HEK293 (cell line): ENCODE measurements at regions not wholly inside any gene's neighbourhood (a gene's known extent, or its start where the extent isn't known, plus 50 kb on each side); places are given as distances from the start of the nearest gene placed in this dataset.

Experiments used
- CTCF ChIA-PET: fragments of 350-600 bp; formaldehyde crosslinking; extraction: SDS; loops from one replicate; lab custom pipeline; 2021; ENCODE audit warnings: antibody characterized with exemption; lab: Yijun Ruan, JAX
- POLR2A ChIA-PET: fragments of 300-600 bp; formaldehyde crosslinking; extraction: SDS; loops from one replicate; lab custom pipeline; 2020; ENCODE audit warnings: antibody characterized with exemption, inconsistent platforms; lab: Yijun Ruan, JAX
- H3K27ac ChIP-seq: fragments of 200-500 bp; sonication (Bioruptor generic); 2 replicates; pipeline ENCODE4 v1.5.1; 2014; ENCODE audit warnings: low read depth, low read length, control low read depth, inconsistent platforms; ENCODE audit errors: extremely low read depth
- H3K36me3 ChIP-seq, 2 experiments: fragments of 200-500 bp in 1 of 2; sonication (Bioruptor generic) in 1 of 2; 1 replicate in 1 of 2; 2 replicates in 1 of 2; pipeline ENCODE4 v1.5.1; 2014 to 2017; ENCODE audit warnings: inconsistent platforms in 2 of 2, low read length in 2 of 2; ENCODE audit not compliant: control insufficient read depth in 2 of 2, insufficient read depth in 1 of 2
- H3K4me1 ChIP-seq: fragments of 200-500 bp; sonication (Bioruptor generic); 2 replicates; pipeline ENCODE4 v1.5.1; 2014; ENCODE audit warnings: mild to moderate bottlenecking, low read length, inconsistent platforms; ENCODE audit not compliant: control insufficient read depth, insufficient read depth
- H3K4me3 ChIP-seq: 2 replicates; pipeline ENCODE4 v1.5.1; 2011; ENCODE audit warnings: low read depth, mild to moderate bottlenecking, control low read depth, low read length, moderate library complexity
- H3K9me3 ChIP-seq: fragments of 200-500 bp; sonication (Bioruptor generic); 2 replicates; pipeline ENCODE4 v1.5.1; 2014; ENCODE audit warnings: low read depth, low read length, inconsistent platforms; ENCODE audit not compliant: control insufficient read depth, insufficient read depth
- ELK4 ChIP-seq: IDR thresholded peaks from 2 replicates; pipeline ENCODE4 v1.6.1; 2011; ENCODE audit warnings: mild to moderate bottlenecking, low read depth, low read length, borderline replicate concordance
- FEZF1 ChIP-seq: fragments of 450-650 bp; formaldehyde crosslinking; IDR thresholded peaks from 2 replicates; pipeline ENCODE4 v1.5.1; 2016; ENCODE audit warnings: missing biosample characterization, missing genetic modification characterization
- HOXC10 ChIP-seq: sonication (generic); formaldehyde crosslinking; IDR thresholded peaks from 2 replicates; pipeline ENCODE4 v1.8.1; 2023; ENCODE audit warnings: mild to moderate bottlenecking, missing genetic modification reagents
- KLF1 ChIP-seq: fragments of 450-650 bp; formaldehyde crosslinking; IDR thresholded peaks from 2 replicates; pipeline ENCODE4 v1.5.1; 2016; ENCODE audit warnings: missing biosample characterization, missing genetic modification characterization
- KLF16 ChIP-seq: fragments of 450-650 bp; formaldehyde crosslinking; IDR thresholded peaks from 2 replicates; pipeline ENCODE4 v1.5.1; 2017; ENCODE audit warnings: missing biosample characterization, missing genetic modification characterization
- MZF1 ChIP-seq: fragments of 450-650 bp; formaldehyde crosslinking; IDR thresholded peaks from 2 replicates; pipeline ENCODE4 v1.5.1; 2017; ENCODE audit warnings: missing biosample characterization, missing genetic modification characterization, borderline replicate concordance
- OSR2 ChIP-seq: fragments of 450-650 bp; formaldehyde crosslinking; IDR thresholded peaks from 2 replicates; pipeline ENCODE4 v1.5.1; 2016; ENCODE audit warnings: missing biosample characterization, missing genetic modification characterization
- ZBTB26 ChIP-seq: fragments of 450-650 bp; formaldehyde crosslinking; optimal IDR thresholded peaks from 2 replicates; pipeline ENCODE3; 2016; ENCODE audit warnings: missing biosample characterization, mild to moderate bottlenecking, missing genetic modification characterization
- ZBTB8A ChIP-seq: fragments of 450-650 bp; formaldehyde crosslinking; IDR thresholded peaks from 2 replicates; pipeline ENCODE4 v1.5.1; 2016; ENCODE audit warnings: missing biosample characterization, missing genetic modification characterization
- ZFP41 ChIP-seq: fragments of 450-650 bp; formaldehyde crosslinking; IDR thresholded peaks from 2 replicates; pipeline ENCODE4 v1.5.1; 2016; ENCODE audit warnings: missing biosample characterization, missing genetic modification characterization, borderline replicate concordance
- ZNF2 ChIP-seq: fragments of 450-650 bp; formaldehyde crosslinking; IDR thresholded peaks from 2 replicates; pipeline ENCODE4 v1.5.1; 2016; ENCODE audit warnings: missing biosample characterization, missing genetic modification characterization
- ZNF223 ChIP-seq: fragments of 450-650 bp; formaldehyde crosslinking; IDR thresholded peaks from 2 replicates; pipeline ENCODE4 v1.5.1; 2016; ENCODE audit warnings: missing biosample characterization, missing genetic modification characterization
- ZNF302 ChIP-seq: fragments of 450-650 bp; formaldehyde crosslinking; IDR thresholded peaks from 2 replicates; pipeline ENCODE4 v1.5.1; 2016; ENCODE audit warnings: missing biosample characterization, missing genetic modification characterization, low read depth
- ZNF391 ChIP-seq: fragments of 450-650 bp; formaldehyde crosslinking; IDR thresholded peaks from 2 replicates; pipeline ENCODE4 v1.5.1; 2016; ENCODE audit warnings: low read depth, missing biosample characterization, missing genetic modification characterization, borderline replicate concordance
- ZNF394 ChIP-seq: fragments of 450-650 bp; formaldehyde crosslinking; IDR thresholded peaks from 2 replicates; pipeline ENCODE4 v1.5.1; 2016; ENCODE audit warnings: missing biosample characterization, missing genetic modification characterization, mild to moderate bottlenecking, moderate library complexity, borderline replicate concordance
- ZNF510 ChIP-seq: fragments of 450-650 bp; formaldehyde crosslinking; IDR thresholded peaks from 2 replicates; pipeline ENCODE4 v1.5.1; 2018; ENCODE audit warnings: mild to moderate bottlenecking, missing genetic modification characterization, missing biosample characterization; ENCODE audit not compliant: insufficient replicate concordance
- ZNF513 ChIP-seq: fragments of 450-650 bp; IDR thresholded peaks from 2 replicates; pipeline ENCODE4 v1.5.1; 2018; ENCODE audit warnings: missing biosample characterization, missing genetic modification characterization
- ZNF514 ChIP-seq: fragments of 450-650 bp; formaldehyde crosslinking; IDR thresholded peaks from 2 replicates; pipeline ENCODE4 v1.5.1; 2016; ENCODE audit warnings: missing biosample characterization, missing genetic modification characterization
- ZNF560 ChIP-seq: fragments of 450-650 bp; formaldehyde crosslinking; IDR thresholded peaks from 2 replicates; pipeline ENCODE4 v1.5.1; 2017; ENCODE audit warnings: missing biosample characterization, missing genetic modification characterization, borderline replicate concordance
- ZNF596 ChIP-seq: fragments of 450-650 bp; IDR thresholded peaks from 2 replicates; pipeline ENCODE4 v1.5.0; 2018; ENCODE audit warnings: missing biosample characterization, mild to moderate bottlenecking, missing genetic modification characterization, moderate library complexity
- ZNF610 ChIP-seq: fragments of 450-650 bp; formaldehyde crosslinking; IDR thresholded peaks from 2 replicates; pipeline ENCODE4 v1.5.1; 2016; ENCODE audit warnings: missing biosample characterization, missing genetic modification characterization, borderline replicate concordance
- ZNF664 ChIP-seq: fragments of 450-650 bp; formaldehyde crosslinking; IDR thresholded peaks from 2 replicates; pipeline ENCODE4 v1.5.1; 2016; ENCODE audit warnings: missing biosample characterization, missing genetic modification characterization
- ZNF692 ChIP-seq: fragments of 450-650 bp; formaldehyde crosslinking; IDR thresholded peaks from 2 replicates; pipeline ENCODE4 v1.5.1; 2016; ENCODE audit warnings: missing biosample characterization, missing genetic modification characterization
- ZNF701 ChIP-seq: fragments of 450-650 bp; formaldehyde crosslinking; IDR thresholded peaks from 2 replicates; pipeline ENCODE4 v1.5.1; 2016; ENCODE audit warnings: missing biosample characterization, missing genetic modification characterization
- ZNF785 ChIP-seq: fragments of 450-650 bp; formaldehyde crosslinking; IDR thresholded peaks from 2 replicates; pipeline ENCODE4 v1.5.1; 2016; ENCODE audit warnings: missing biosample characterization, missing genetic modification characterization
- ZNF843 ChIP-seq: fragments of 450-650 bp; formaldehyde crosslinking; IDR thresholded peaks from 2 replicates; pipeline ENCODE4 v1.5.1; 2016; ENCODE audit warnings: missing biosample characterization, missing genetic modification characterization
- ZXDB ChIP-seq: fragments of 450-650 bp; formaldehyde crosslinking; IDR thresholded peaks from 2 replicates; pipeline ENCODE4 v1.5.1; 2016; ENCODE audit warnings: missing biosample characterization, missing genetic modification characterization

GRCh38 chr4:96205143-96205936 is 365.4 kb downstream of the PDHA2 start:
- Histone ChIP-seq H3K36me3 (no peaks in the 10 kb centered on the region), H3K4me1 (no peaks in the 10 kb centered on the region), H3K4me3 (no peak overlapping the region), H3K27ac (no peak overlapping the region), H3K9me3 (no peaks in the 10 kb centered on the region)
- TF ChIP-seq ZNF510 (tag by site-specific recombination): no peak
- TF ChIP-seq KLF1 (tag by site-specific recombination): no peak
- no peak for TF ChIP-seq ZNF394 (tag by site-specific recombination)
- no peak for TF ChIP-seq ZNF223 (tag by site-specific recombination)
- no peak for TF ChIP-seq ZXDB (tag by site-specific recombination)
- TF ChIP-seq ZNF391 (tag by site-specific recombination): no peak
- TF ChIP-seq ZNF664: no peak
- no peak for TF ChIP-seq ZNF514
- no peak for TF ChIP-seq ELK4
- no peak for TF ChIP-seq FEZF1 (tag by site-specific recombination)
- no peak for TF ChIP-seq ZFP41
- TF ChIP-seq ZBTB26 (tag by site-specific recombination): no peak
- TF ChIP-seq ZNF2 (tag by site-specific recombination): no peak
- TF ChIP-seq ZNF302 (tag by site-specific recombination): no peak
- TF ChIP-seq ZNF596 (tag by site-specific recombination): no peak
- TF ChIP-seq KLF16 (tag by site-specific recombination): no peak
- TF ChIP-seq MZF1 (tag by site-specific recombination): no peak
- no peak for TF ChIP-seq ZNF560 (tag by site-specific recombination)
- ChIA-PET POLR2A (no interaction called here), CTCF (no interaction called here)

- Histone ChIP-seq H3K4me1 (no peaks in the 10 kb centered on the region), H3K36me3 (no peaks in the 10 kb centered on the region), H3K9me3 (no peaks in the 10 kb centered on the region), H3K27ac (no peak overlapping the region), H3K4me3 (no peak overlapping the region)
- ChIA-PET POLR2A (no interaction called here), CTCF (interaction anchor here (0.6 kb wide), 1 partner anchor 1071 kb away, joined by 3 read pairs; no protein-coding TSS in a partner anchor)
- no peak for TF ChIP-seq ZBTB8A
- TF ChIP-seq ZNF223 (tag by site-specific recombination): no peak
- TF ChIP-seq ZNF785 (tag by site-specific recombination): no peak
- no peak for TF ChIP-seq ZNF843 (tag by site-specific recombination)
Measured at GRCh38 chr4:96227515-96227914, 387.6 kb downstream of the PDHA2 start.

GRCh38 chr4:96228463-96228862 is 388.6 kb downstream of the PDHA2 start:
- Histone ChIP-seq H3K9me3 (no peaks in the 10 kb centered on the region), H3K36me3 (no peaks in the 10 kb centered on the region), H3K4me1 (no peaks in the 10 kb centered on the region), H3K4me3 (no peak overlapping the region), H3K27ac (no peak overlapping the region)
- POLR2A ChIA-PET: no interaction called here
- CTCF ChIA-PET: interaction anchor here (0.5 kb wide), 1 partner anchor 1067 kb away, joined by 3 read pairs; no protein-coding TSS in a partner anchor
- no peak for TF ChIP-seq ZNF701 (tag by site-specific recombination)
- TF ChIP-seq ZNF692 (tag by site-specific recombination): no peak
- no peak for TF ChIP-seq ZNF610
- no peak for TF ChIP-seq HOXC10
- no peak for TF ChIP-seq ZNF513 (tag by site-specific recombination)
- no peak for TF ChIP-seq OSR2 (tag by site-specific recombination)
